Spleen (tissue), 7 donors: ENCODE measurements at regions not wholly inside any gene's neighbourhood (a gene's known extent, or its start where the extent isn't known, plus 50 kb on each side); places are given as distances from the start of the nearest gene placed in this dataset.
"Not testable (repeated sequence)": the region's sequence is repeated elsewhere in the genome, so short reads cannot be mapped to it uniquely, and the experiment has no call there.

Experiments used
- CTCF ChIP-seq, 11 experiments: fragments of 200-600 bp in 7 of 11; fragments of 450-650 bp in 4 of 11; sonication (generic) in 4 of 11; IDR thresholded peaks in 8 of 11; conservative IDR thresholded peaks in 3 of 11; 1 replicate in 7 of 11; 2 replicates in 4 of 11; pipeline versions ENCODE4 v1.4.0 to v1.8.0; 2016 to 2021; ENCODE audit warnings: antibody characterized with exemption in 11 of 11, inconsistent platforms in 4 of 11, mild to moderate bottlenecking in 1 of 11
- POLR2A ChIP-seq, 3 donors: fragments of 450-650 bp; IDR thresholded peaks; one replicate each; pipeline ENCODE4 v1.5.1; 2017; ENCODE audit warnings: antibody characterized with exemption in 3 of 3, mild to moderate bottlenecking in 1 of 3
- POLR2AphosphoS5 ChIP-seq, 3 donors: sonication (generic); formaldehyde crosslinking; IDR thresholded peaks; one replicate each; pipeline ENCODE4 v1.5.1; 2017; ENCODE audit warnings: antibody characterized with exemption in 3 of 3
- donor health status: DM: no; HTN: no; CAD: no; lungs with moderate emphysema.
- donor health status: DM: no; HTN: no; CAD: no.
- donor health status: DM: no; HTN: no; CAD: no.

GRCh38 chr14:82994547-82994946 is 1460.9 kb upstream of the SEL1L start:
- not testable (repeated sequence) for TF ChIP-seq CTCF (IDR thresholded peaks at IDR 0.05 in 8 of 11, conservative IDR thresholded peaks at IDR 0.05 in 3 of 11); POLR2AphosphoS5 (IDR thresholded peaks at IDR 0.05); POLR2A (IDR thresholded peaks at IDR 0.05)
